HG02943 (cell line): ENCODE measurements at regions not wholly inside any gene's neighbourhood (a gene's known extent, or its start where the extent isn't known, plus 50 kb on each side); places are given as distances from the start of the nearest gene placed in this dataset.
"Not testable (repeated sequence)": the region's sequence is repeated elsewhere in the genome, so short reads cannot be mapped to it uniquely, and the experiment has no call there.

Source experiments
- ATAC-seq: cut with Tn5 transposase; IDR thresholded peaks from one replicate; pipeline ENCODE4 v1.9.1; 2021; ENCODE audit warnings: mild to moderate bottlenecking, low read depth, moderate library complexity; ENCODE audit not compliant: unreplicated experiment

DNA sequence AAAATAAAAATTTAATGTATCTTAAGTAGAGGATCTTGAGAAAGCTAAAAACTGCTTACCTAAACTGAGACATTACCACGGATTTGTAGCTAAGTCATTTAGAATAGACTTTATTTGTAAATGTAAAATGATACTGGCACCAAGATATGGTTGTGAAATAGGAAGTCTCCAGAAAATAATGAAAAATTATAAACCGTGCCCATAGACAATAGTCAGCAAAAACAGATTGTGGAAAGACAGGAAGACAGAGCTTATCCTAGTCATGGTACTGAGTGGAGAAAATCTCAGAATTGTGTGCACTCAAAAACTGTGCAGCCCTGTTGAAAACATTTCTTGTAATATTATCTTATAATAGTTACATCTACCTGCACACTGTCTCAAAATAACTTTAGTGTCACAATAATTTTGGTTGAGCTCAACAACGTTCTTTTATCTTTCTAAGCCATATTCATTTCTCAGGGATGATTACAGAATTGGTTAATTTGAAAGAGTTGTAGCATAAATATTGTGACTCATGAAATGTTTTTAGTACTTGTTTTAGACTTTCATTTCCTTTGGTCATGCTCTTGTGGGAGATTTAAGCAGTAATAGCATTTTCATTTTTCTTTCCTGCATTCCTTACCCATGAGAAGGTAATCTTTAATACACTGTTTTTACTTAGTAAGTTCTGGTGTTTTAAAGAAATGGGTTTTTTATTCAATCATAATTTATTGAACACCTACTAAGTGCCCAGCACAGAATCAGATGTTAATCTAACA lies 174.5 kb downstream of the SOX4 start:
- no peak for ATAC-seq

DNA sequence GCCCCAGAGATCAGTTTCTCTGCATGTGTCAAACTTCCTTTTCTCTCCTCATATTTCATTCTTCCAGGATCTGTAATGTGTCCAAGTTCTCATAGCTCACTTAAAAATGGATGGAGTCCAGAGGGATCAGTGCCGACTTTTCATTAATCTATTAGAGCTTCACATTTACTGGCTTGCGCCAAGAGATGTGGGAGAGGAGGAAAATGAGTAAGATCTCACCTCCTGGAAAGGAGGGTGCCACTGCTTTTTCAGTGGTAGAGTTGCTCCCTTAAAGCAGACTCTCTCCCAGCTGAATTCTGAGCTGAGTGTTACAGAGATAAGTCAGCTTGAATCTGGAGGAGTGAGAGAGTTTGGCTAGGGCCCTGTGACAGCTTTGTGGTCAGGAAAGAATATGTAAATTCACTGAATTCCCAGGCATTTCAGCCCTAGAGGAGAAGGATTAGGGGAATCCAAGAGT lies 175.9 kb downstream of the SOX4 start:
- ATAC-seq: no peak

DNA sequence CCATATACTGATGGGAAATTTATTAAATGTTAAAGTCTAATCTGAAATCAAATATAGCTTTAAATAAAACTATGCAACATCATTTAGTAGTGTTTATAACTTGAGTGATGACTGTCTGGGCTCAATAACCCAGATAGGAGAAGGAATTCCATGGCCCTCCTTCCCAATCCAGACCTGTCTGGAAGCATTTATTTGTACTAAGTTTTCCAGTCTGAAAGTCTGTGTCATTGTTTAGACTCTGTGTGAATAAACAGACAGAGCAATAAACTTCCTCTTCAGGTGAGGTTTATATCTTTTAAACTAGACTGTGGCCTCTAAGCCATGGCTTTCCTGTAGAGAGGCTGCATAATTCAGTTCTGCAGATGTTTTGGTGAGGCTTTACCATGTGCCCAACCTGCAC lies 176.4 kb downstream of the SOX4 start:
- ATAC-seq: no peak

- ATAC-seq: no peak
These were observed 178.2 kb downstream of the SOX4 start for GRCh38 chr6:21771626-21772320.

GRCh38 chr6:21772477-21772876 lies 178.9 kb downstream of the SOX4 start:
- no peak for ATAC-seq

- no peak for ATAC-seq
These were observed 179.5 kb downstream of the SOX4 start for GRCh38 chr6:21772884-21773575.

DNA sequence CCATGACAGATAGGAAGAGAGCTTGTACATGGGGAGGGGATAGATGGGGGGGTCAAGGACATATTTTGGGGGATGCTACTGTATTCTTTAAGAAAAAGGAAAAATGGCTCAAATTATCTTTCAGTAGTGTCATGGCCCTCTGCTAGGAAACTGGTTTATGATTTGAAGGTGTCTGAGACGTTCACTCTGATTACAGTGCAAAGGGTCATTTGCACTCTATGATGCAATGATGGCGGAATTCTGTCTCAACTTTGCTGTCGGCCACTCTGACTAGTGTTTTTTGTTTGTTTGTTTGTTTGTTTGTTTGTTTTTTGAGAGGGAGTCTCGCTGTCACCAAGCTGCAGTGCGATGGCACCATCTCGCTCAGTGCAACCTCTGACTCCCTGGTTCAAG lies 180.0 kb downstream of the SOX4 start:
- ATAC-seq: no peak

DNA sequence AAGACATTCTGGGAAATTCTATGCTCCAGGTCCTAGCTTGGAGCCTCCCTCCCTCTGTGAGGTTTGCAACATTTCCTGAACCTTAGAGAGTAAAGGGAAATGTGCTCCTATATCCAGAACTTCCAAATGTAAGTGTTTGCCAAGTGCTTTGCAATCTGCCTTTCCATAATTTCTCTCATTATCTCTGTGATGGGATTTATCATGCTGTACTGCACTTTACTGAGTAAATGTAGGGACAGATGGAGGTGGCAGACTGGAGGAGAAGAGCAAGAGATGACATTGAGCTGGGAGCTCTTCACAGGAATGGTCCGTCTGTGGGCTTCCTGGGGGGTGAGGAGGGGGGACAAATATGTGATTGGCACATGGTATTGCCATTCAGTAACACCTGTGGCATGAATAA lies 184.3 kb downstream of the SOX4 start:
- ATAC-seq: no peak

- no peak for ATAC-seq
These were observed 186.6 kb downstream of the SOX4 start for GRCh38 chr6:21780141-21780540.

GRCh38 chr6:21780679-21781078 lies 187.1 kb downstream of the SOX4 start:
- no peak for ATAC-seq

- no peak for ATAC-seq
These were observed 187.6 kb downstream of the SOX4 start for GRCh38 chr6:21781128-21781527.

GRCh38 chr6:21785164-21785563 lies 191.6 kb downstream of the SOX4 start:
- ATAC-seq: no peak

GRCh38 chr6:21791056-21791455 lies 197.5 kb downstream of the SOX4 start:
- ATAC-seq: no peak

- no peak for ATAC-seq
These were observed 198.0 kb downstream of the SOX4 start for GRCh38 chr6:21791581-21791980.

GRCh38 chr6:21792177-21792576 lies 198.6 kb downstream of the SOX4 start:
- ATAC-seq: no peak

GRCh38 chr6:21796979-21797378 lies 203.4 kb downstream of the SOX4 start:
- not testable (repeated sequence) for ATAC-seq

- no peak for ATAC-seq
These were observed 204.9 kb downstream of the SOX4 start for GRCh38 chr6:21798468-21798867.

DNA sequence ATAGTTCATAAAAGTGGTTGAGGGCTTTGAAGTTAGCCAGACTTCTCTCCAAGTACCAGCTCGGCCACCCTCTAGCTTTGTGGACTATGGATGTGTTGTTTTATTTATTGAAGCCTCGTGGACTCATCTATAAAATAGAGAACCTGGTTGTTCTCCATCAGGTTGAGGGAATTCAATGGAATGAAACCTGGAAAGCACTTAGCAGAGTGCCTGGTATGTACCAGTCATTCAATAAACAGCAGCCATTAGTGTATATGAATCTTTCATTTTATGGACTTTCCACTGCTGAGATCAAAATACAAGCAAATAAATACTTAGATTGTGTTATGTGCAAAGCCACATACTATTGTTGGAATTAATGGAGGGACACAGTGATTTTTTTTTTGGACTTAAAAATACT lies 206.8 kb downstream of the SOX4 start:
- no peak for ATAC-seq

DNA sequence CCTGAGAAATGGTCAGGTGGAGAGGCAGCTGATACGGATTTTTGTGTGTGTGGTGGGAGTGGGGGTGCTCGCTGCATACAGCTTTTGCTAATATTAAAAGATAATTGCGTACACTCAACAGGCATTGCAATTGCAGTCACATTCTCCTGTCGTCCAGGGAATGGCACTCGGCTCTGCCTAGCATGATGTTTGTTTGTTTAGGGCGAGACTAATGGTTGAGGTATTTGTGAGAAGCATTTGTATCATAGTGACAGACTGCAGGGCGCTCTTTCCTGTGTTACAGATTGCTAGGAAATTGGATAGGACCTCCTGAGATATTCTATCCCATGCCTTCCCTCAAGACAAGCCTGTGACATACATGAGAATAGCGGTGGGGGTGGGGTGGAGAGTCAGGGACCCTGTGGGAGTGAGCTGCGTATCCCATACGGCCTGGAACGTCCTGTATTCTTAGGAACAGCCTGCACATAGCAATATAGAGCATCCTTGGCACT lies 207.4 kb downstream of the SOX4 start:
- ATAC-seq: no peak

GRCh38 chr6:21801446-21802174 lies 208.1 kb downstream of the SOX4 start:
- ATAC-seq: no peak
